ENCODE measurements at regions not wholly inside any gene's neighbourhood (a gene's known extent, or its start where the extent isn't known, plus 50 kb on each side); places are given as distances from the start of the nearest gene placed in this dataset.

DNA sequence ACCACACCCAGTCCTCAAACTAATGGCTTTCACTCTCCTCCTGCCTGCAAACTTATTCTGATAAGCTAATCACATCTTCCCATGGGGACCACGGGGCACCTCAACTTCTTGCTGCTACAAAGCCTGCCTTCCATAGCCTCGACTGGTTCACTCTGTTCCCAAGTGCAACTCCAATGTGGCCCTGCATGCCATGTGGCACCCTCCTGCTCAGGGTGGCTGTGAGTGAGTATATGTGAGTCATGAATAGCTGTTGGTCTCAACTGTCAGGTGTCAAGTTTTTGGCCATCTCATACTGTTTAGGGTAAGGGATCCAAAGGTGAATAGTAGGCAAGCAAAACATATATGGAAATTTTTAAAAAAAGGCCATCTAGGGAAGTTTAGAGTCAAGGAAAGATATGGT is 276.1 kb upstream of the DCC start (continued):
- TF ChIP-seq BACH2 (CRISPR knock-in tag; IDR thresholded peaks at IDR 0.05; ENCODE audit: borderline replicate concordance) = no peak
- TF ChIP-seq, protein P1, sequence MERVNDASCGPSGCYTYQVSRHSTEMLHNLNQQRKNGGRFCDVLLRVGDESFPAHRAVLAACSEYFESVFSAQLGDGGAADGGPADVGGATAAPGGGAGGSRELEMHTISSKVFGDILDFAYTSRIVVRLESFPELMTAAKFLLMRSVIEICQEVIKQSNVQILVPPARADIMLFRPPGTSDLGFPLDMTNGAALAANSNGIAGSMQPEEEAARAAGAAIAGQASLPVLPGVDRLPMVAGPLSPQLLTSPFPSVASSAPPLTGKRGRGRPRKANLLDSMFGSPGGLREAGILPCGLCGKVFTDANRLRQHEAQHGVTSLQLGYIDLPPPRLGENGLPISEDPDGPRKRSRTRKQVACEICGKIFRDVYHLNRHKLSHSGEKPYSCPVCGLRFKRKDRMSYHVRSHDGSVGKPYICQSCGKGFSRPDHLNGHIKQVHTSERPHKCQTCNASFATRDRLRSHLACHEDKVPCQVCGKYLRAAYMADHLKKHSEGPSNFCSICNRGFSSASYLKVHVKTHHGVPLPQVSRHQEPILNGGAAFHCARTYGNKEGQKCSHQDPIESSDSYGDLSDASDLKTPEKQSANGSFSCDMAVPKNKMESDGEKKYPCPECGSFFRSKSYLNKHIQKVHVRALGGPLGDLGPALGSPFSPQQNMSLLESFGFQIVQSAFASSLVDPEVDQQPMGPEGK (CRISPR knock-in tag; IDR thresholded peaks at IDR 0.05; ENCODE audit: borderline replicate concordance) = no peak

- no peak for TF ChIP-seq TOX (CRISPR knock-in tag; IDR thresholded peaks at IDR 0.05; ENCODE audit: borderline replicate concordance)
- TF ChIP-seq ISL1 (CRISPR knock-in tag; IDR thresholded peaks at IDR 0.05) = no peak
- TF ChIP-seq TSHZ2 (CRISPR knock-in tag; IDR thresholded peaks at IDR 0.05) = no peak
- TF ChIP-seq ARNTL (CRISPR knock-in tag; IDR thresholded peaks at IDR 0.05; ENCODE audit: borderline replicate concordance, low read depth) = no peak
- TF ChIP-seq, protein P2, sequence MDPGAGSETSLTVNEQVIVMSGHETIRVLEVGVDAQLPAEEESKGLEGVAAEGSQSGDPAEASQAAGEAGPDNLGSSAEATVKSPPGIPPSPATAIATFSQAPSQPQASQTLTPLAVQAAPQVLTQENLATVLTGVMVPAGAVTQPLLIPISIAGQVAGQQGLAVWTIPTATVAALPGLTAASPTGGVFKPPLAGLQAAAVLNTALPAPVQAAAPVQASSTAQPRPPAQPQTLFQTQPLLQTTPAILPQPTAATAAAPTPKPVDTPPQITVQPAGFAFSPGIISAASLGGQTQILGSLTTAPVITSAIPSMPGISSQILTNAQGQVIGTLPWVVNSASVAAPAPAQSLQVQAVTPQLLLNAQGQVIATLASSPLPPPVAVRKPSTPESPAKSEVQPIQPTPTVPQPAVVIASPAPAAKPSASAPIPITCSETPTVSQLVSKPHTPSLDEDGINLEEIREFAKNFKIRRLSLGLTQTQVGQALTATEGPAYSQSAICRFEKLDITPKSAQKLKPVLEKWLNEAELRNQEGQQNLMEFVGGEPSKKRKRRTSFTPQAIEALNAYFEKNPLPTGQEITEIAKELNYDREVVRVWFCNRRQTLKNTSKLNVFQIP (CRISPR knock-in tag; IDR thresholded peaks at IDR 0.05; ENCODE audit: borderline replicate concordance, low read depth) = no peak
- TF ChIP-seq, protein P1 (CRISPR knock-in tag; IDR thresholded peaks at IDR 0.05; ENCODE audit: borderline replicate concordance) = no peak
- no peak for TF ChIP-seq SNAI2 (CRISPR knock-in tag; IDR thresholded peaks at IDR 0.05)
- no peak for TF ChIP-seq PPARA (CRISPR knock-in tag; IDR thresholded peaks at IDR 0.05; ENCODE audit: borderline replicate concordance)
- TF ChIP-seq CSDC2 (CRISPR knock-in tag; IDR thresholded peaks at IDR 0.05) = no peak
- TF ChIP-seq ZFP3 (CRISPR knock-in tag; IDR thresholded peaks at IDR 0.05) = no peak
- TF ChIP-seq GLIS3 (CRISPR knock-in tag; IDR thresholded peaks at IDR 0.05) = no peak
- TF ChIP-seq CREB5 (CRISPR knock-in tag; IDR thresholded peaks at IDR 0.05; ENCODE audit: low read depth) = no peak
- TF ChIP-seq OSR1 (CRISPR knock-in tag; IDR thresholded peaks at IDR 0.05) = no peak
- TF ChIP-seq RARB (CRISPR knock-in tag; IDR thresholded peaks at IDR 0.05) = no peak
- TF ChIP-seq ESRRG (CRISPR knock-in tag; IDR thresholded peaks at IDR 0.05) = no peak
- no peak for TF ChIP-seq ZNF565 (CRISPR knock-in tag; conservative IDR thresholded peaks at IDR 0.05; ENCODE audit: low read depth)
- ATAC-seq = no peak
Observed at GRCh38 chr18:52069201-52069600, 270.8 kb upstream of the DCC start.

DNA sequence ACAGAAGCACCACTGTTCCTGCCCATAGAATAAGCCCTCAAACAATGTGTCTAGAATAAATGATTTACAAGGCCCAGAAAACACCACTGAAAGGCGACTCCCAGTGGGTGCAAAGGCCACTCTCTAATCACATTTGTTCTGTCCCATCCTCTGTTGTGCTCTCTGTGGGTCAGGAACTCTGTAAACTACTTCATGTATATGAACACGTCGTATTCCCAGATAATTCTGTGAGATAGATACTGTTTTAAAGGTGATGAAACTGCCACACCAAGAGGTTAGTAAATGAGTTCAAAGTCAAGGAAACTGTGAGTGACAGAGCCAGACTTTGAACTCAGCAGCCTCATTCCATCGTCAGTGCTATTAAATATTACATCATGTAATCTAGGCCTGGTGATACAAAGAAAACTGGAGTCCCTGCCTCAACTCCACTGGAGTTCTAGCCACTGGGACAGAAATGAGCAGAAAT is 269.7 kb upstream of the DCC start:
- no peak for ATAC-seq
- TF ChIP-seq ZNF565 (CRISPR knock-in tag; conservative IDR thresholded peaks at IDR 0.05; ENCODE audit: low read depth) (no peak), ZC3H10 (CRISPR knock-in tag; IDR thresholded peaks at IDR 0.05) (no peak), PPARA (CRISPR knock-in tag; IDR thresholded peaks at IDR 0.05; ENCODE audit: borderline replicate concordance) (no peak)

GRCh38 chr18:52077251-52077983 is 262.6 kb upstream of the DCC start:
- ATAC-seq = no peak
- TF ChIP-seq OSR1 (CRISPR knock-in tag; IDR thresholded peaks at IDR 0.05) = no peak
- no peak for TF ChIP-seq ZNF70 (CRISPR knock-in tag; IDR thresholded peaks at IDR 0.05)
- TF ChIP-seq BACH2 (CRISPR knock-in tag; IDR thresholded peaks at IDR 0.05; ENCODE audit: borderline replicate concordance) = no peak
- no peak for TF ChIP-seq CREB5 (CRISPR knock-in tag; IDR thresholded peaks at IDR 0.05; ENCODE audit: low read depth)
- no peak for TF ChIP-seq ESRRG (CRISPR knock-in tag; IDR thresholded peaks at IDR 0.05)
- TF ChIP-seq ZNF565 (CRISPR knock-in tag; conservative IDR thresholded peaks at IDR 0.05; ENCODE audit: low read depth) = no peak
- TF ChIP-seq, protein P1 (CRISPR knock-in tag; IDR thresholded peaks at IDR 0.05; ENCODE audit: borderline replicate concordance) = no peak
- no peak for TF ChIP-seq PPARA (CRISPR knock-in tag; IDR thresholded peaks at IDR 0.05; ENCODE audit: borderline replicate concordance)
- TF ChIP-seq TCF4 (CRISPR knock-in tag; IDR thresholded peaks at IDR 0.05; ENCODE audit: borderline replicate concordance) = no peak
- TF ChIP-seq ZFP30 (CRISPR knock-in tag; IDR thresholded peaks at IDR 0.05) = no peak

All from SK-N-SH treated with all-trans-retinoic acid at 6 μM for 48 hours (cell line).